ENCODE measurements at regions not wholly inside any gene's neighbourhood (a gene's known extent, or its start where the extent isn't known, plus 50 kb on each side); places are given as distances from the start of the nearest gene placed in this dataset.

DNA sequence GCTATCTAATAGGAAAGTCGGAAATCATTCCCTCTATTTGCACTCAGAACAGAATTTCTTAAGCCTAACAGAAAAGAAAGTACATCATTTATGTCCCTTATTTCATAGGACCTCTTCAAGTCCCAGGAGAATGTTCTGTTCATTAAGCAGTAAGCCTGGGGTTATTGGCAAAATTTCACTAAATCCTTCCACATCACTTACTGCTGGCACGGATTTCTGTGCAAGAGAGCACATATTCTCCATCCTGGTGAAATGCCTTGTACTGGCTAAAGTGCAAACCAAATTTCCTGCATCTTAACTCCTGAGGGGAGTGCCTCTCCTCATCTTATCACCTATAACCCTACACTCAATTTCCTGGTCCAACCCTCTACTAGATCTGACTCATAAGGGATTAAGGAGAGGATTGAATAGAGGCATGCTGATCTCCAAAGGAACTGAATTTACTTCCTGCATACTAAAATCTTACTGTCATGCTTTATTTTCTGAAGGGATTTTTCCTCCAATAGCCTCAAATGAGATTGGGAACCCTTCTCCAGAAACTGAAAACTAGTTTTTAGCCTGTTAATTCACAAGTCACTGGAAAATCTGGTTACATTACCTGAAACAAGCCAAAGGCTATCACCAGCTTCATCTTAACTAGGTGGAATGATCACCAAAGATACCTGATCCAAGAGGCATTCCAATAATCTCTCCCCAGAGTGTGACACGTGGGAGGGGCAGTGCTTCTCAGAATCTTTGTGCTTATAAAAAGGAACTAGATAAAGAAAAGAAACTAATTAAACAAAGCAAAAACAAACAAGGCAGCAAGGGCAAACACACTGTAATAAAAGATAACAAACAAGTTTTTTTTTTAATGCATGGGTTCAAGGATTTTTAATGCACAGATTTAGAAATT, 311.1 kb downstream of the NR4A2 start:
- Histone ChIP-seq H3K4me1 (ENCODE audit: control insufficient read depth in 2 of 2, insufficient read depth in 2 of 2, low read length in 2 of 2) (peaks cover 0 to 3% of the 10 kb centered on the region in 2 donors), H3K36me3 (ENCODE audit: control insufficient read depth in 2 of 2, insufficient read depth in 2 of 2, low read length in 2 of 2) (no peaks in the 10 kb centered on the region), H3K9ac (ENCODE audit: low read depth in 1 of 2, low read length in 2 of 2) (no peak overlapping the region), H3K4me3 (ENCODE audit: low read length in 2 of 2) (no peak overlapping the region), H3K9me3 (ENCODE audit: control insufficient read depth in 2 of 2, low read length in 2 of 2) (no peaks in the 10 kb centered on the region), H3K27me3 (ENCODE audit: control insufficient read depth in 2 of 2, insufficient read depth in 2 of 2, low read length in 2 of 2) (no peaks in the 10 kb centered on the region), H3K27ac (ENCODE audit: low read depth in 2 of 2, low read length in 2 of 2) (peak overlapping the region in 1 of 2 donors; percentile 42)

DNA sequence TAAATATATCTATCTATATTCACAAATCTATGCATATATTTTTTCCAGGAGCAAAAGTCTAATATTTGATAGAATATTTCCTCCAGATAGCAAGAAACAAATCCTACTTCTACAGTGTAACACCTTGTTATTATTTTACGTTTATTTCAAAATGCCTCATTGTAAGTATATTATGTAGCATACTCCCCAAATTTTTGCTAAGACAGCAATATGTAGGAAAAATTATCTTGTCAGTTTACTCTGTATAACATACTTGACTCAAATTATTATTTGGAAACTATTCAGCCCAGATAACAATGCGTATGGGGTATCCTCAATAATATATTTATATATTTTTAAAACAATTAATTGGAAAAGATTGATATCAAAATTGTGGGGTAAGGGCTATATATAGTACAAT, 313.2 kb downstream of the NR4A2 start:
- H3K4me1 ChIP-seq (ENCODE audit: control insufficient read depth in 2 of 2, insufficient read depth in 2 of 2, low read length in 2 of 2): peaks cover 0 to 3% of the 10 kb centered on the region in 2 donors
- no peaks in the 10 kb centered on the region for H3K27me3 ChIP-seq (ENCODE audit: control insufficient read depth in 2 of 2, insufficient read depth in 2 of 2, low read length in 2 of 2)
- no peaks in the 10 kb centered on the region for H3K9me3 ChIP-seq (ENCODE audit: control insufficient read depth in 2 of 2, low read length in 2 of 2)
- H3K27ac ChIP-seq (ENCODE audit: low read depth in 2 of 2, low read length in 2 of 2): no peak overlapping the region
- no peak overlapping the region for H3K9ac ChIP-seq (ENCODE audit: low read depth in 1 of 2, low read length in 2 of 2)
- H3K36me3 ChIP-seq (ENCODE audit: control insufficient read depth in 2 of 2, insufficient read depth in 2 of 2, low read length in 2 of 2): no peaks in the 10 kb centered on the region
- no peak overlapping the region for H3K4me3 ChIP-seq (ENCODE audit: low read length in 2 of 2)

DNA sequence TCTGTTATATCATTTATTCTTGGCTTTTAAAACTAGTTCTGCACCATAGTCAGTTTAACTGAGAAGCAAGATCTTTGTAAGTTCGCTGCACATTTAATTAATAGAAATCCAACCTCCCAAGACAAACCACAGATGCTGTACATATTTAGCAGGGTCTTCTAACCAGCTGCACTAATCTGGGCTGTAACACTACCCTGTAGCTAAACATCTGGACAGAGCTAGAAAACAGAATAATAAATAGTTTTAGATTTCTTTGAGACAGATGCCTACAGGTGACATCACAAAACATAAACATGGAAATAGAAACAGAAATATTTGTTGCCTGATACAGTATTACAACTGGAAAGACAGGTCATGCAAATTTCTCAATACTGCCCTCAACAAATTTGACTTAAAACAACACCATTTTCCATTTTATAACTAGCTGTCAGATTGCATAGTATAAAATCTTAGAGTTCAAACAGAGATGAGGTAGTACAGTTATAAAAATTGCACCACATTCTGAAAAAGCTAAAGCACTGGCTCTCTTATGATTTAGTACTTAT, 315.1 kb downstream of the NR4A2 start:
- H3K27me3 ChIP-seq (ENCODE audit: control insufficient read depth in 2 of 2, insufficient read depth in 2 of 2, low read length in 2 of 2): no peaks in the 10 kb centered on the region
- no peak overlapping the region for H3K4me3 ChIP-seq (ENCODE audit: low read length in 2 of 2)
- H3K9me3 ChIP-seq (ENCODE audit: control insufficient read depth in 2 of 2, low read length in 2 of 2): no peaks in the 10 kb centered on the region
- H3K4me1 ChIP-seq (ENCODE audit: control insufficient read depth in 2 of 2, insufficient read depth in 2 of 2, low read length in 2 of 2): peaks cover 0 to 3% of the 10 kb centered on the region in 2 donors
- no peak overlapping the region for H3K9ac ChIP-seq (ENCODE audit: low read depth in 1 of 2, low read length in 2 of 2)
- no peaks in the 10 kb centered on the region for H3K36me3 ChIP-seq (ENCODE audit: control insufficient read depth in 2 of 2, insufficient read depth in 2 of 2, low read length in 2 of 2)
- no peak overlapping the region for H3K27ac ChIP-seq (ENCODE audit: low read depth in 2 of 2, low read length in 2 of 2)

DNA sequence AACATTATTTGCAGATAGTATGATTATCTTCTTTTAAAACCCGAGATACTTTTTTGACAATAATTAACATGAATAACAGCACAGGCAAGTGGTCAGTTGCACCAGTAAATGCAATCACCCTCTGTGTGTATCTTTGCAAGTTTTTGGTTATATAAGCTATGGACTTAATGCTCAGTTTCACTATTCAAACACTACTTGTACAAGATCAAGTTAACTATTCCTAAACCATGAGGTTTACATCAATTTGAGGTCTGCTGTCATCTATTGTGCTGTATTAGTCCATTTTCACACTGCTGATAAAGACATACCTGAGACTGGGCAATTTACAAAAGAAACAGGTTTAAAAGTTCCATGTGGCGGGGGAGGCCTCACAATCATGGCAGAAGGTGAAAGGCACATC, 323.2 kb downstream of the NR4A2 start:
- no peaks in the 10 kb centered on the region for H3K36me3 ChIP-seq (ENCODE audit: control insufficient read depth in 2 of 2, insufficient read depth in 2 of 2, low read length in 2 of 2)
- no peaks in the 10 kb centered on the region for H3K27me3 ChIP-seq (ENCODE audit: control insufficient read depth in 2 of 2, insufficient read depth in 2 of 2, low read length in 2 of 2)
- no peak overlapping the region for H3K9ac ChIP-seq (ENCODE audit: low read depth in 1 of 2, low read length in 2 of 2)
- H3K27ac ChIP-seq (ENCODE audit: low read depth in 2 of 2, low read length in 2 of 2): no peak overlapping the region
- H3K4me3 ChIP-seq (ENCODE audit: low read length in 2 of 2): no peak overlapping the region
- no peaks in the 10 kb centered on the region for H3K9me3 ChIP-seq (ENCODE audit: control insufficient read depth in 2 of 2, low read length in 2 of 2)
- H3K4me1 ChIP-seq (ENCODE audit: control insufficient read depth in 2 of 2, insufficient read depth in 2 of 2, low read length in 2 of 2): no peaks in the 10 kb centered on the region

DNA sequence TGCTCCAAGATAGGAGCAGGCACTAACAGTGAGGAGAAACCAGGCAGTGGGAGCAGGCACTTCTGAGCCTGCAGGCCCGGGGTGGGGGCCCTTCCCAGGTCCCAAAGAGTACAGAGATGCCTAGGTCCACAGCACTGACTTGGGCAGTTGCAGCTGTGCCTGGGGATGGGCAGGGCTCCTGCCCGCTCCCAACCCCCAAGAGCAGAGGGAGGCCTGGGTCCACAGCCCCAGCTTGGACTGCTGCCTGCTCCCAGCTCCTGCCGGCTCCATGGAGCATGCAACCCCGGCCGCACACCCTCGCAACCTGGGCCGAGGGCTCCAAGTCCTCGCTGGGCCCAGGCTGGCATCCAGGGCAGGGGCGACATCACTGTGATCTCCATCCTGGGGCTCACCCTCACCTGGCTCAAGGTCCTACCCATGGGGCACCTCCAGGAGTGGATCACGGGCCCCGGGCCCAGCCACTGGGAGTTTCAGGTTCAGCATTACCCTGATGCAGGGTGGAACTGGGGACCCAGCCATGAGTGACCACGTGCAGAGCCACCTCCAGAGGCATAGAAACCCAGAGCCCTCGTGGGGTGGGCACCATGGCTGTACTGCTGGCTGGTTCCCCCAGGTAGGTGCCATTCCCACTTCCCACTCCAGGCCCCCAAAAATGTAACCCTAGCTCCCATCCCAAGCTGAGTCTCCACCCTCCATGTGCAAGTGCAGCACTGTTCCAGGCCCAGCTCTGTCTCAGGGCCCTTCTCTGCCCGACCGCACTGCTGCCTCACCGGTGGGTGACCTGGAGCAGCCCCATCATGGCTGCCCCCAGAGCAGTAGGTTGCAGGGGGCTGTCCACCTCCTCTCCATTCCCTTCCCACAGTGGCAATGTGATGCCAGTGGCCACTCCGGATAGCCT, 325.6 kb downstream of the NR4A2 start:
- Histone ChIP-seq H3K27ac (ENCODE audit: low read depth in 2 of 2, low read length in 2 of 2) (no peak overlapping the region), H3K4me3 (ENCODE audit: low read length in 2 of 2) (no peak overlapping the region), H3K9me3 (ENCODE audit: control insufficient read depth in 2 of 2, low read length in 2 of 2) (no peaks in the 10 kb centered on the region), H3K9ac (ENCODE audit: low read depth in 1 of 2, low read length in 2 of 2) (no peak overlapping the region), H3K4me1 (ENCODE audit: control insufficient read depth in 2 of 2, insufficient read depth in 2 of 2, low read length in 2 of 2) (no peaks in the 10 kb centered on the region), H3K36me3 (ENCODE audit: control insufficient read depth in 2 of 2, insufficient read depth in 2 of 2, low read length in 2 of 2) (no peaks in the 10 kb centered on the region), H3K27me3 (ENCODE audit: control insufficient read depth in 2 of 2, insufficient read depth in 2 of 2, low read length in 2 of 2) (no peaks in the 10 kb centered on the region)

DNA sequence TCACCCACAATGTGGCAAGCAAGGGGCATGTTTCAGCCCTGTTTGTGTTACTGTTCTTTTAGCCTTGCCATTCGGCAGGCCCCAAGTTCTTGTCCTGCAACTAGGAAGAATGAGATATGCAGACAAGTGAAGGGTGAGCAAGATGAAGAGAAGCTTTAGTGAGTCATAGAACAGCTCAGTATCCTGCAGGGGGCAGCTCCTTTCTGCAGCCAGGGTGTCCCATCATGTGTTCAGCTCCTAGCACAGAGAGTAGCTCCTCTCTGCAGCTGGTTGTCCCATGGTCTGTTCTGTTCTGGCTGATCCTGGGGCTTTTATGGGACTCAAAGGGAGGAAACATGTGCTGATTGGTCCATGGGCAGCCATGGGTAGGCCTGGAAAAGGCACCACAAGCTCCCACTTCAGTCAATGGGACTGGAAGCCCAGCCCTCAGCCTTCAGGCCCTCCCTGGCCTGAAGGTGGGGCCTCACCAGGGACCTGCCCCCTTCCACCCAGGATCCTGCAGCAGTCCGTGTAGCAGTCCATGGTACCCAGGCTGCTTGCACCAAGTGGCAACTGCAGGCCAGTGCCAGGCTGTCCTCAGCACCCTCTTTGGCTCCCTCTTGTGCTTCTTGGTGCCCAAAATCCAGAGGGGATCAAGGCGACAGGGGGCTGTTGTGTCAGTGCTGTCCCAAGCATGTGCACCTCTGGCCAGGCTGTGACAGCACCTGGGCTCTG, 326.4 kb downstream of the NR4A2 start:
- H3K4me3 ChIP-seq (ENCODE audit: low read length in 2 of 2): no peak overlapping the region
- H3K9me3 ChIP-seq (ENCODE audit: control insufficient read depth in 2 of 2, low read length in 2 of 2): no peaks in the 10 kb centered on the region
- no peaks in the 10 kb centered on the region for H3K4me1 ChIP-seq (ENCODE audit: control insufficient read depth in 2 of 2, insufficient read depth in 2 of 2, low read length in 2 of 2)
- no peaks in the 10 kb centered on the region for H3K36me3 ChIP-seq (ENCODE audit: control insufficient read depth in 2 of 2, insufficient read depth in 2 of 2, low read length in 2 of 2)
- no peak overlapping the region for H3K9ac ChIP-seq (ENCODE audit: low read depth in 1 of 2, low read length in 2 of 2)
- no peaks in the 10 kb centered on the region for H3K27me3 ChIP-seq (ENCODE audit: control insufficient read depth in 2 of 2, insufficient read depth in 2 of 2, low read length in 2 of 2)
- no peak overlapping the region for H3K27ac ChIP-seq (ENCODE audit: low read depth in 2 of 2, low read length in 2 of 2)

DNA sequence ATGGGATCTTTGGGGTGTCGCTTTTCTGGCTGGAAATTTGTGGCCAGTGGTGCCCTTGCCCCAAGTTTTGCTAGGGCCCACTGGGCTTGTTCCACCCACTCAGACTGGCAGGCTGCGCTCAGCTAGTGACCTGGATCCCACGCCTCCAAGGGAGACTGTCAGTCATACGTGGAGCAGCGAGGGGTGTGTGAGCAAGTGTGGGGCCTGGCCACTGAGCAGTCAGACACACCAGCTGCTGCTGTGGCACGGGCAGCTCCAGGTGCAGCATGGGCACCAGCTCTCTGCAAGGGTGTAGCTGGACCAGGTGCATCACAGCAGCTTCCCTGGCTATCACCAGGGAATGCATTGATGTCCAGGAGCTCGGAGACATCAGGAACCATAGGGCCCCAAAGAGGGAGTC, 327.0 kb downstream of the NR4A2 start:
- H3K27ac ChIP-seq (ENCODE audit: low read depth in 2 of 2, low read length in 2 of 2): no peak overlapping the region
- no peaks in the 10 kb centered on the region for H3K4me1 ChIP-seq (ENCODE audit: control insufficient read depth in 2 of 2, insufficient read depth in 2 of 2, low read length in 2 of 2)
- H3K4me3 ChIP-seq (ENCODE audit: low read length in 2 of 2): no peak overlapping the region
- no peaks in the 10 kb centered on the region for H3K9me3 ChIP-seq (ENCODE audit: control insufficient read depth in 2 of 2, low read length in 2 of 2)
- no peak overlapping the region for H3K9ac ChIP-seq (ENCODE audit: low read depth in 1 of 2, low read length in 2 of 2)
- H3K27me3 ChIP-seq (ENCODE audit: control insufficient read depth in 2 of 2, insufficient read depth in 2 of 2, low read length in 2 of 2): no peaks in the 10 kb centered on the region
- H3K36me3 ChIP-seq (ENCODE audit: control insufficient read depth in 2 of 2, insufficient read depth in 2 of 2, low read length in 2 of 2): no peaks in the 10 kb centered on the region

DNA sequence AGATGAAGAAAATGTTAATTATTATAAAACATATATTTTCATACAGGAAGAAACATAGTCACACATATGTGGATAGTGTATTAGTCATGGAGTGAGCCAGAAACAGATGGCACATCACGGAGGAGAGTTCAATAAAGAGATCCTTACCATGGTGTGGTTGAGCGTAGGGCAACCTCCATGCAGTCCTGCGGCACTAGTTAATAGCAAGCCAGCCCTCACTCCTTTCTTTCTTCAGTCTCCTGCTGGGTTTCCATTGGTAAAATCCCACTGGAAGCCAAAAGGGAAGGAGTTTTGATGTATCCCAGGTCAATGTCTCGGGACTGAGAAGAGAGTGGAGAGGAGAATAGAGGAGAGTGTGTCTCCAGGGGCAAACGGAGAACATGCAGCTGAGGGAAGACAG, 328.1 kb downstream of the NR4A2 start:
- Histone ChIP-seq H3K27ac (ENCODE audit: low read depth in 2 of 2, low read length in 2 of 2) (no peak overlapping the region), H3K4me3 (ENCODE audit: low read length in 2 of 2) (no peak overlapping the region), H3K9me3 (ENCODE audit: control insufficient read depth in 2 of 2, low read length in 2 of 2) (no peaks in the 10 kb centered on the region), H3K9ac (ENCODE audit: low read depth in 1 of 2, low read length in 2 of 2) (no peak overlapping the region), H3K27me3 (ENCODE audit: control insufficient read depth in 2 of 2, insufficient read depth in 2 of 2, low read length in 2 of 2) (no peaks in the 10 kb centered on the region), H3K36me3 (ENCODE audit: control insufficient read depth in 2 of 2, insufficient read depth in 2 of 2, low read length in 2 of 2) (no peaks in the 10 kb centered on the region), H3K4me1 (ENCODE audit: control insufficient read depth in 2 of 2, insufficient read depth in 2 of 2, low read length in 2 of 2) (no peaks in the 10 kb centered on the region)

DNA sequence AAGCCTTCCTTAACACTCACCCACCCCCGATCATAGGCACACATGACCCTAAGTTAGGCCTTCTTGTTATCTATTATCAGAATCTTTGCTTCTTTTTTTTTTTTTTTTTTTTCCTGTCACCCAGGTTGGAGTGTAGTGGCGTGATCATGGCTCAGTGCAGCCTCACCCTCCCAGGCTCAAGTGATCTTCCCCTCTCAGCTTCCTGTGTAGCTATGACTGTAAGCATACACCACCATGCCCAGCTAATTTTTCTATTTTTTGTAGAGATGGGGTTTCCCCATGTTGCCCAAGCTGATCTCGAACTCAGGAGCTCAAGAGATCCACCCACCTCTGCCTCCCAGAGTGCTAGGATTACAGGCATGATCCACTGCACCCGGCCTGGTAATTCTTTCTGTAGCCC, 328.7 kb downstream of the NR4A2 start:
- no peaks in the 10 kb centered on the region for H3K9me3 ChIP-seq (ENCODE audit: control insufficient read depth in 2 of 2, low read length in 2 of 2)
- H3K9ac ChIP-seq (ENCODE audit: low read depth in 1 of 2, low read length in 2 of 2): no peak overlapping the region
- H3K27me3 ChIP-seq (ENCODE audit: control insufficient read depth in 2 of 2, insufficient read depth in 2 of 2, low read length in 2 of 2): no peaks in the 10 kb centered on the region
- H3K4me3 ChIP-seq (ENCODE audit: low read length in 2 of 2): no peak overlapping the region
- no peak overlapping the region for H3K27ac ChIP-seq (ENCODE audit: low read depth in 2 of 2, low read length in 2 of 2)
- H3K36me3 ChIP-seq (ENCODE audit: control insufficient read depth in 2 of 2, insufficient read depth in 2 of 2, low read length in 2 of 2): no peaks in the 10 kb centered on the region
- no peaks in the 10 kb centered on the region for H3K4me1 ChIP-seq (ENCODE audit: control insufficient read depth in 2 of 2, insufficient read depth in 2 of 2, low read length in 2 of 2)

Data from mucosa of rectum (tissue), 2 donors.